ENCODE measurements at regions not wholly inside any gene's neighbourhood (a gene's known extent, or its start where the extent isn't known, plus 50 kb on each side); places are given as distances from the start of the nearest gene placed in this dataset.

Small RNA genes lying in the stretch of these regions (small RNA-seq; reads per million reads assigned to genes)
- gene RN7SL683P (0 reads per million in 4 donors), gene SNORD56B (0 reads per million in 4 donors)
